GM21381 (cell line): ENCODE measurements at regions not wholly inside any gene's neighbourhood (a gene's known extent, or its start where the extent isn't known, plus 50 kb on each side); places are given as distances from the start of the nearest gene placed in this dataset.

Source experiments
- ATAC-seq: cut with Tn5 transposase; IDR thresholded peaks from one replicate; pipeline ENCODE4 v1.9.1; 2021; ENCODE audit warnings: mild to moderate bottlenecking, moderate library complexity; ENCODE audit not compliant: unreplicated experiment

GRCh38 chr2:9793156-9793917, 49.9 kb upstream of the TAF1B start:
- ATAC-seq: no peak
